Osteoblast (primary cell): ENCODE measurements at regions not wholly inside any gene's neighbourhood (a gene's known extent, or its start where the extent isn't known, plus 50 kb on each side); places are given as distances from the start of the nearest gene placed in this dataset.

Experiments
- DNase-seq: peaks from one replicate; pipeline ENCODE4 v3.0.0; 2011; ENCODE audit warnings: low spot score, mixed read lengths; ENCODE audit not compliant: insufficient read length; ENCODE audit errors: missing footprints
- H2AFZ ChIP-seq: 2 replicates; pipeline ENCODE4 v1.6.0; 2011; ENCODE audit warnings: mild to moderate bottlenecking, low read length
- H3K27ac ChIP-seq: 2 replicates; pipeline ENCODE4 v1.5.1; 2011; ENCODE audit warnings: mild to moderate bottlenecking, low read depth, low read length, moderate library complexity
- H3K27me3 ChIP-seq: 2 replicates; pipeline ENCODE4 v1.6.0; 2012; ENCODE audit warnings: mild to moderate bottlenecking, control low read depth, inconsistent platforms, low read length, moderate library complexity; ENCODE audit not compliant: insufficient read depth
- H3K36me3 ChIP-seq: 2 replicates; pipeline ENCODE4 v1.5.1; 2011; ENCODE audit warnings: mild to moderate bottlenecking, low read length, control low read depth, moderate library complexity; ENCODE audit not compliant: insufficient read depth
- H3K4me1 ChIP-seq: 2 replicates; pipeline ENCODE4 v1.5.1; 2011; ENCODE audit warnings: mild to moderate bottlenecking, low read length, control low read depth, moderate library complexity; ENCODE audit not compliant: insufficient read depth
- H3K4me2 ChIP-seq: 2 replicates; pipeline ENCODE4 v1.6.0; 2011; ENCODE audit warnings: mild to moderate bottlenecking, low read length; ENCODE audit not compliant: insufficient read depth
- H3K4me3 ChIP-seq: fragments of 200-600 bp; sonication (generic); 3 replicates; pipeline ENCODE4 v1.5.1; 2012; ENCODE audit warnings: mild to moderate bottlenecking, low read length, inconsistent platforms; ENCODE audit not compliant: insufficient read depth
- H3K79me2 ChIP-seq: 2 replicates; pipeline ENCODE4 v1.6.0; 2012; ENCODE audit warnings: mild to moderate bottlenecking, low read length, control low read depth, inconsistent platforms; ENCODE audit not compliant: insufficient read depth
- H3K9me3 ChIP-seq: 2 replicates; pipeline ENCODE4 v1.5.1; 2011; ENCODE audit warnings: low read depth, low read length, control low read depth
- H4K20me1 ChIP-seq: 2 replicates; pipeline ENCODE4 v1.6.0; 2012; ENCODE audit warnings: mild to moderate bottlenecking, low read length, control low read depth; ENCODE audit not compliant: insufficient read depth
- TF ChIP-seq, protein P1 (sequence below): IDR thresholded peaks from 2 replicates; pipeline ENCODE4 v1.5.1; 2011; ENCODE audit warnings: mild to moderate bottlenecking, low read depth, low read length, moderate library complexity; ENCODE audit errors: extremely low read depth

DNA sequence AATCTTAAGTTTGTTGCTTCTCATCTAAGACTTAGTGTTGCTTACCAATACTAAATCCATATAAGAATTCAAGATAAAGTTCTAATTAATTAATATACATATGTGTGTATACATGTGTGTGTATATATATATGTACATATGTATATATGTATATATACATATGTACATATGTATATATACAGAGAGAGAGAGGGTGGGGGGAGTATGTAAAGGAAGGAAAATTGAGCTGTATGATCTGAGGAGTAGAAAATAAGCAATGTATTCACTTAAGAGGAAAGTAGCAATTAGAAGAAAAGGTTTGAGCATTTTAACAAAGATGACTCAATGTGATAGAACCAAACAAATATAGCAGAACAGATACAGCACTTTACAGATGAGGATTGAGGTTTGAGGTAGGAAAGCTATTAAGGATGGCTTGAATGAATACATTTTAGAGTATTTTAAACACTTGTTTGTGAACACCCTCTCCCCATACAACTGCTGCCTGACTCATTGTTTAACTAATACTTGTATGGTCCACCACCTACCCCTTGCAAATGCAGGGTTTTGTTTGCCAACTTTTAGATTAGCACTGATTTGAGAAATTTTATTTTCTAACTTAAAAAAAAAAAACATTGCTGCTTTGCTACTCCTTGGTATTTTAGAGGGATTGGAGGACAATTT lies 681.1 kb upstream of the CADM2 start:
- DNase-seq = no peak
- H3K4me1 ChIP-seq = no peaks in the 10 kb centered on the region
- H3K4me3 ChIP-seq = no peak overlapping the region
- TF ChIP-seq, protein P1, sequence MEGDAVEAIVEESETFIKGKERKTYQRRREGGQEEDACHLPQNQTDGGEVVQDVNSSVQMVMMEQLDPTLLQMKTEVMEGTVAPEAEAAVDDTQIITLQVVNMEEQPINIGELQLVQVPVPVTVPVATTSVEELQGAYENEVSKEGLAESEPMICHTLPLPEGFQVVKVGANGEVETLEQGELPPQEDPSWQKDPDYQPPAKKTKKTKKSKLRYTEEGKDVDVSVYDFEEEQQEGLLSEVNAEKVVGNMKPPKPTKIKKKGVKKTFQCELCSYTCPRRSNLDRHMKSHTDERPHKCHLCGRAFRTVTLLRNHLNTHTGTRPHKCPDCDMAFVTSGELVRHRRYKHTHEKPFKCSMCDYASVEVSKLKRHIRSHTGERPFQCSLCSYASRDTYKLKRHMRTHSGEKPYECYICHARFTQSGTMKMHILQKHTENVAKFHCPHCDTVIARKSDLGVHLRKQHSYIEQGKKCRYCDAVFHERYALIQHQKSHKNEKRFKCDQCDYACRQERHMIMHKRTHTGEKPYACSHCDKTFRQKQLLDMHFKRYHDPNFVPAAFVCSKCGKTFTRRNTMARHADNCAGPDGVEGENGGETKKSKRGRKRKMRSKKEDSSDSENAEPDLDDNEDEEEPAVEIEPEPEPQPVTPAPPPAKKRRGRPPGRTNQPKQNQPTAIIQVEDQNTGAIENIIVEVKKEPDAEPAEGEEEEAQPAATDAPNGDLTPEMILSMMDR = no peak
- H3K27me3 ChIP-seq = no peaks in the 10 kb centered on the region
- no peaks in the 10 kb centered on the region for H3K36me3 ChIP-seq
- H2AFZ ChIP-seq = no peak overlapping the region
- H4K20me1 ChIP-seq = no peaks in the 10 kb centered on the region
- H3K4me2 ChIP-seq = no peak overlapping the region
- no peak overlapping the region for H3K27ac ChIP-seq
- peaks cover 2% of the 10 kb centered on the region for H3K9me3 ChIP-seq
- H3K79me2 ChIP-seq = no peaks in the 10 kb centered on the region

DNA sequence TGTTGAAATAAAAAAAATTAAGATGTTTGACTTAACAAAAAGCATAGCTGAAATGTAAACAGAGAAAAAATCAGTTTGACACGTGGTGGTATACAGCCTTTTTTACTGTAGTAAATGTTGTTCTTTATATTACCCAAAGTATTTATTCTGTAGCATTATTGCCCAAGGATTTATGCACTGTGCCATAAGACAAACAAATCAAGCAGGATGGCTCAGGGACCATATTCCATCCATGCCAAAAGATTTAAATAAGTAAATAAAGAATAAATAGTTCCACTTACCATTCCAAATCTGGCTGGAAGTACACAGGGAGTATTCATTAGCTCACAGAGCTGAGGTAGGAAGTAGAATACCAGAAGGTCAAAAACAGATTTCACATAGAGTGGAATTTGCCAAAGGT lies 666.7 kb upstream of the CADM2 start:
- no peaks in the 10 kb centered on the region for H3K36me3 ChIP-seq
- H3K9me3 ChIP-seq = peaks cover 6% of the 10 kb centered on the region
- no peaks in the 10 kb centered on the region for H3K27me3 ChIP-seq
- H4K20me1 ChIP-seq = no peaks in the 10 kb centered on the region
- TF ChIP-seq, protein P1 = no peak
- DNase-seq = no peak
- H3K79me2 ChIP-seq = no peaks in the 10 kb centered on the region
- H3K27ac ChIP-seq = no peak overlapping the region
- no peak overlapping the region for H3K4me2 ChIP-seq
- no peak overlapping the region for H3K4me3 ChIP-seq
- H2AFZ ChIP-seq = no peak overlapping the region
- no peaks in the 10 kb centered on the region for H3K4me1 ChIP-seq

DNA sequence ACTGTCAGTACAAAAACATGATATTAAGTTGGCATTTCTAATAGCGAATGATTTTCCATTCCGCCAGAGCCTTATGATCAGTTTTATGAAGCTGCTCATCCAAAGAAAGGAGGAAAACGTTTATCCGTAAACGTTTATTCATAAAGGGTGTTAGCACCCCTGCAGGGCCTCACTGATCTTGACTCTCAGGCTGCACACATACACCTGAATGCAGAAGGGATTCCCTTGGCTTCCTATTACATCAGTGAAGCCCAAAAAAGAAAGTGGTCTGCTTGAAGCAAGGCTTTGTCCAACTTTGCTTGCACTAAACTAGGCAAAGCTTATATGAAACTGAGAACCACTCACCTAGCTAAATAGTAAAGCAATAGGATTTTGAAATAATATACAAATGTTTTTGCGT lies 659.5 kb upstream of the CADM2 start:
- H3K9me3 ChIP-seq = no peaks in the 10 kb centered on the region

DNA sequence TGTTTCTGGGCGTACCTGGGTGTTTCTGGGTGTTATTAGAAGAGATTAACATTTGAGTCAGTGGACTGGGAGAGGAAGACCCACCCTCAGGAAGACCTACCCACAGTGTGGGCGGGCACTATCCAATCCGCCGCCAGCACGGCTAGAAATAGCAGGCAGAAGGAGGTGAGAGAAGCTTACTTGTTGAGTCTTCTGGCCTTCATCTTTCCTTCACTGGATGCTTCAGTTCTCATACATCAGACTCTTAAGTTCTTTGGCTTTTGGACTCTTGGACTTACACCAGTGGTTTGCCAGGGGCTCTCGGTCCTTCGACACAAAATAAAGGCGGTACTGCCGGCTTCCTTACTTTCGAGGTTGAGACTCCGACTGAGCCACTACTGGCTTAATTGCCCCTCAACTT lies 654.6 kb upstream of the CADM2 start:
- no peaks in the 10 kb centered on the region for H3K36me3 ChIP-seq

More for the DNA sequence above, 659.5 kb upstream of the CADM2 start:
- H3K4me1 ChIP-seq = no peaks in the 10 kb centered on the region
- no peaks in the 10 kb centered on the region for H3K79me2 ChIP-seq
- no peaks in the 10 kb centered on the region for H3K27me3 ChIP-seq
- H4K20me1 ChIP-seq = no peaks in the 10 kb centered on the region
- DNase-seq = no peak
- no peaks in the 10 kb centered on the region for H3K36me3 ChIP-seq
- TF ChIP-seq, protein P1 = no peak
- H3K27ac ChIP-seq = no peak overlapping the region
- no peak overlapping the region for H3K4me2 ChIP-seq
- H2AFZ ChIP-seq = no peak overlapping the region
- no peak overlapping the region for H3K4me3 ChIP-seq

More for the DNA sequence above, 654.6 kb upstream of the CADM2 start:
- Histone ChIP-seq H3K4me1 (no peaks in the 10 kb centered on the region), H3K9me3 (peaks cover 1% of the 10 kb centered on the region), H3K4me3 (no peak overlapping the region), H2AFZ (no peak overlapping the region), H3K79me2 (no peaks in the 10 kb centered on the region), H3K4me2 (no peak overlapping the region), H4K20me1 (no peaks in the 10 kb centered on the region), H3K27ac (no peak overlapping the region), H3K27me3 (no peaks in the 10 kb centered on the region)
- no peak for DNase-seq
- TF ChIP-seq, protein P1 = no peak
